Fibroblast of mammary gland (primary cell): ENCODE measurements at regions not wholly inside any gene's neighbourhood (a gene's known extent, or its start where the extent isn't known, plus 50 kb on each side); places are given as distances from the start of the nearest gene placed in this dataset.
"Not testable (repeated sequence)": the region's sequence is repeated elsewhere in the genome, so short reads cannot be mapped to it uniquely, and the experiment has no call there.

Experiments
- DNase-seq: peaks from one replicate; pipeline ENCODE4 v3.0.0-alpha.2; 2010; ENCODE audit warnings: low read depth
- H3K4me3 ChIP-seq: 2 replicates; pipeline ENCODE4 v1.5.1; 2011; ENCODE audit warnings: low read depth, mild to moderate bottlenecking, low read length, moderate library complexity; ENCODE audit not compliant: control insufficient read depth
- TF ChIP-seq, protein P1 (sequence below): conservative IDR thresholded peaks from 2 replicates; pipeline ENCODE4 v1.5.1; 2011; ENCODE audit warnings: low read depth, low read length, inconsistent platforms; ENCODE audit not compliant: control insufficient read depth, insufficient read depth

DNA sequence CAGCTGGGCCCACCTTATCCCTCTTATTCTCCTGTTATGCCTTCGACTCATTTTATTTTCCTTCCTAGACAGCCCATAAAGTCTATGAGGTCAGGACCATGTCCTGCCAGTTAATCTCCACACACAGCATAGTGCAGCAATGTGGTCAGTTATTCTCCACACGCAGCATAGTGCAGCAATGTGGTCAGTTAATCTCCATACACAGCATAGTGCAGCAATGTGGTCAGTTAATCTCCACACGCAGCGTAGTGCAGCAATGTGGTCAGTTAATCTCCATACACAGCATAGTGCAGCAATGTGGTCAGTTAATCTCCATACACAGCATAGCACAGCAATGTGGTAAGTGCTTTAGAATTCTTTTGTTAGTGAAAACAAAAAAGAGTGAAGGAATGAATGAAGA is 77.8 kb downstream of the TEX36 start:
- DNase-seq = no peak
- H3K4me3 ChIP-seq = no peak overlapping the region
- TF ChIP-seq, protein P1, sequence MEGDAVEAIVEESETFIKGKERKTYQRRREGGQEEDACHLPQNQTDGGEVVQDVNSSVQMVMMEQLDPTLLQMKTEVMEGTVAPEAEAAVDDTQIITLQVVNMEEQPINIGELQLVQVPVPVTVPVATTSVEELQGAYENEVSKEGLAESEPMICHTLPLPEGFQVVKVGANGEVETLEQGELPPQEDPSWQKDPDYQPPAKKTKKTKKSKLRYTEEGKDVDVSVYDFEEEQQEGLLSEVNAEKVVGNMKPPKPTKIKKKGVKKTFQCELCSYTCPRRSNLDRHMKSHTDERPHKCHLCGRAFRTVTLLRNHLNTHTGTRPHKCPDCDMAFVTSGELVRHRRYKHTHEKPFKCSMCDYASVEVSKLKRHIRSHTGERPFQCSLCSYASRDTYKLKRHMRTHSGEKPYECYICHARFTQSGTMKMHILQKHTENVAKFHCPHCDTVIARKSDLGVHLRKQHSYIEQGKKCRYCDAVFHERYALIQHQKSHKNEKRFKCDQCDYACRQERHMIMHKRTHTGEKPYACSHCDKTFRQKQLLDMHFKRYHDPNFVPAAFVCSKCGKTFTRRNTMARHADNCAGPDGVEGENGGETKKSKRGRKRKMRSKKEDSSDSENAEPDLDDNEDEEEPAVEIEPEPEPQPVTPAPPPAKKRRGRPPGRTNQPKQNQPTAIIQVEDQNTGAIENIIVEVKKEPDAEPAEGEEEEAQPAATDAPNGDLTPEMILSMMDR = no peak

DNA sequence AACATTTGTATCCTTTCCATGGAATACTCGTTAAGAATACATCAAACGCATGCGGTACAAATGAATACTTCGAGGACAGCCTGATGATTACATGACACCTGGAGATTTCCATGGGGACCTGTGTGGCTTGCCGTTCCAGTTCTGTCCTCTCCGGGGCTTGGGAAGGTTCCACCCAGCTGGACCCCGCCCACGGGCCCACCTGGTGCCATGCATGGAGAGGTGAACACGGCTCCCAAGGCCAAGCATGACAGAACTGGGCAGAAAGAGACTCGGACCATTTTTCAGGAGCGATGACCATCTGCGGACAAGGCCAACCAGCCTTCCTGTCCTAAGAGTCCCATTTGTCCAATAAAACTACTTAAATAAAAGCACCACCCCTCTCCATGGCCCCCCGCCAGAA is 80.1 kb downstream of the TEX36 start:
- TF ChIP-seq, protein P1 = no peak
- no peak for DNase-seq
- H3K4me3 ChIP-seq = no peak overlapping the region

DNA sequence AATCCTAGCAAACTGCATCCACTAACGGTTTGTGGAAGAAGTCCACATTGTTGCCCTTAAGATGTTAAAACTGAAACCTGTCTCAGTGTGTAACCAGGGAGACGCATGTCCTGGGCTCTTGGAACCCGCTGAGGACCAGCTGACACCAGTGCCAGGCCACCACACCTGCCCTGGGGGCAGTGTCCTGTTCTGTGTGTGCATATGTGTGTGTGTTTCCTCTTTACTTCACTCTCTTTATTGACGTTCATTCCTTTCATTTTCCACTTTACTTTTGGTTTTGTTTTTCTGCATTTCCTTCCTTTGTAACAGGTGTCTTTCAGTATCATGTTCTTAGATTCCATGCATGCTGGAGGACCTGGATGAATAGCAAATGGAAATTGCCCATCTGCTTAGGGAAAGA is 83.8 kb downstream of the TEX36 start:
- TF ChIP-seq, protein P1 = no peak
- no peak for DNase-seq

DNA sequence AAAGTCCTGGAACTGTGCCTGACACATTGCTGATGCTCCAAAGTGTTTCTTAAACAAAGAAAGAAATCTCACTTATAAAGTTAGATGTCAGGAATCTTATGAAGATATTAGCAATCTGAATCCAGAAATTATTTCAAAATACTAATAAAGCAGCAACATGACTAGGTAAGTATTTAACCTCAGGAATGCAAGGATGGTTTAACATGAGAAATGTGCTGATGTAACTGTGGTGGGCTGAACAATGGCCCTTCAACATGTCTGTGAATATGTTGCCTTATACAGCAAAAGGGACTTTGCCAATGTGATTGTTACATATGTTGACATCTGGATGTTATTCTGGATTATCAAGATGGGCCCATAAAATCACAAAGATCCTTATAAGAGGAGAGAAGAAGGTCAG is 87.1 kb downstream of the TEX36 start:
- TF ChIP-seq, protein P1 = no peak
- DNase-seq = no peak
- H3K4me3 ChIP-seq = no peak overlapping the region

More for the DNA sequence above, 83.8 kb downstream of the TEX36 start:
- no peak overlapping the region for H3K4me3 ChIP-seq

DNA sequence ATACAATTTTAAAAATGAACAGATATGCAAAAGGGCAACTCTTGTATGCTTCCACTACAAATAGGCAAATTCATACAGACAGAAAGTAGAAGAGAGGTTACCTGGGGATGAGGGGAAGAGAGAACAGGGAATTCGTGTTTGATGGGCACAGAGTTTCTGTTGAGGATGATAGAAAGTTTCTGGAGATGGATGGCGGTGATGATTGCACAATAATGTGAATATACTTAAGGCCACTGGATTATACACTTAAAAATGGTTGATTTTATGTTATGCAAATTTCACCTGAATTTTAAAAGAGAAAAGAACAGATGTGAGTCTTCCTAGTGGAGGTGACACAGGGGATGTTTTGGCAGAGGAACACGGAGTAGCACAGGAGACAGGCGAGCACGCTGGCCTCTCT is 89.3 kb downstream of the TEX36 start:
- TF ChIP-seq, protein P1 = no peak
- DNase-seq = no peak
- no peak overlapping the region for H3K4me3 ChIP-seq

DNA sequence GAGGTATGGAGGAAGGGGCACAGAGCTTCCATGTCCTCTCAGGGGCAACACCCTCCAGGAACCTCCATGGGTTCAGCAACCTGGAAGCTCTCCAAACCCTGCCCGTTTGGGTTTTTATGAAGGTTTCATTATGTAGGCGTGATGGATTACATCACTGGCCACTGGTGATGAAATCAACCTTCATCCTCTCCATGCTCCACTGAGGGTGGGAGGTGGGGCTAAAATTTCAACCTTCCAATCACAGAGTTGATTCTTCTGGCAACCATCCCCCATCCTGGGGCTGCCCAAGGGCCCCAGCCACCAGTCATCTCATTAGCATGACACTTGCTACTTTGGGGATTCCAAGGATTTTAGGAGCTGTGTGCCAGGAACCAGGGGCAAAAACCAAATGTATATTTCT is 90.1 kb downstream of the TEX36 start:
- TF ChIP-seq, protein P1 = no peak
- DNase-seq = no peak

DNA sequence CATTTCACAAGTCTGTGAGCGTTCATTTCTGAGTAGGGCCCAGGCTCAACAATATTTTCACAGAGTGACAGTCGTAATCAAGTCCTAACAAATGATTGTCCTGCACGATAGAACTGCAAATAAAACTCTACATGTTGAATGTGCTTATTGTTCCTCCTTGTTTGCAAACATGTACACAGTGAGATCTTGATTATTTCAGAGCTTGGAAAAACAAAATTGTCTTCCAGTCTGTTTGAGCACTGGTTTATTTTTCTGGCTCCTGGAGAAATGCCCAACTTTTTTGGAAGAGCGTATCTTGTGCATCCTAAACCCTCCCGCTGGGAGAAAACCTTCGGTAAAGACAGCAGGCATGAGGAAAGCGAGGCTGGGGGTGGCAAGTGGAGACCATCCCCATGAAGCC is 91.1 kb downstream of the TEX36 start:
- TF ChIP-seq, protein P1 = no peak
- no peak for DNase-seq

More for the DNA sequence above, 90.1 kb downstream of the TEX36 start:
- no peak overlapping the region for H3K4me3 ChIP-seq

DNA sequence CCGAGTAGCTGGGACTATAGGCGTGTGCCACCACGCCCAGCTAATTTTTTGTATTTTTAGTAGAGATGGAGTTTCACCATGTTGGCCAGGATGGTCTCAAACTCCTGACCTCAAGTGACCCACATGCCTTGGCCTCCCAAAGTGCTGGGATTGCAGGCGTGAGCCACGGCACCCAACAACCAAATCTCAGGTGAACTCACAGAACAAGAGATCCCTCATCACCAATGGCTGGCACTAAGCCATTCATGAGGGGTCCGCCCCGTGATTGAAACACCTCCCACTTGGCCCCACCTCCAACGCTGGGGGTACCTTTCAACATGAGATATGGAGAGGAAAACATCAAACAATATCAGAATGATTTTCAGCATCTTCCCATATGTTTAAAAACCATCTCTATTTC is 94.2 kb downstream of the TEX36 start:
- not testable (repeated sequence) for DNase-seq, H3K4me3 ChIP-seq

More for the DNA sequence above, 91.1 kb downstream of the TEX36 start:
- no peak overlapping the region for H3K4me3 ChIP-seq
